RWPE1 (cell line): ENCODE measurements at regions not wholly inside any gene's neighbourhood (a gene's known extent, or its start where the extent isn't known, plus 50 kb on each side); places are given as distances from the start of the nearest gene placed in this dataset.
"Not testable (repeated sequence)": the region's sequence is repeated elsewhere in the genome, so short reads cannot be mapped to it uniquely, and the experiment has no call there.

Experiments
- CTCF ChIA-PET: fragments of 350-600 bp; sonication (Branson Sonifier 250); formaldehyde crosslinking; extraction: SDS; loops from one replicate; lab custom pipeline; 2021; lab: Yijun Ruan, JAX
- POLR2A ChIA-PET: fragments of 400-600 bp; formaldehyde crosslinking; extraction: SDS; loops from one replicate; lab custom pipeline; 2020; ENCODE audit warnings: antibody characterized with exemption; ENCODE audit not compliant: low non-redundant PET; lab: Yijun Ruan, JAX
- DNase-seq: peaks from one replicate; pipeline ENCODE4 v3.0.0; 2012; ENCODE audit warnings: low spot score
- H3K27ac ChIP-seq: fragments of 450-650 bp; 2 replicates; pipeline ENCODE4 v1.5.1; 2017
- CTCF ChIP-seq: fragments of 450-650 bp; conservative IDR thresholded peaks from 2 replicates; pipeline ENCODE4 v1.5.1; 2017; ENCODE audit warnings: low read depth, mild to moderate bottlenecking

GRCh38 chr9:102461156-102461819, 533.8 kb upstream of the CYLC2 start:
- no peak overlapping the region for H3K27ac ChIP-seq
- no peak for DNase-seq
- ChIA-PET CTCF (interaction anchor here (0.7 kb wide), 1 partner anchor 26 kb away, joined by 3 read pairs; no protein-coding TSS in a partner anchor), POLR2A (no interaction called here)
- no peak for TF ChIP-seq CTCF

DNA sequence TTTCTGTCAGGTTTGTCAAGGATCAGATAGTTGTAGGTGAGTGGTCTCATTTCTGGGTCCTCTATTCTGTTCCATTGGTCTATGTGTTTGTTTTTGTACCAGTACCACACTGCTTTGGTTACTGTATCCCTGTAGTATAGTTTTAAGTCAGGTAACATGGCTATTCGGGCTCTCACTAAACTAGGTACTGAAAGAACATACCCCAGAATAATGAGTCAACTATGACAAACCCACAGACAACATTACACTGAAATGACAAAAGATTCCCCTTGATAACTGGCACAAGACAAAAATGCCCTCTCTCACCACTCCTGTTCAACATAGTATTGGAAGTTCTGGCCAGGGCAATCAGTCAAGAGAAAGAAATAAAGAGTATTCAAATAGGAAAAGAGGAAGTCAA, 535.3 kb upstream of the CYLC2 start:
- POLR2A ChIA-PET: no interaction called here
- CTCF ChIA-PET: interaction anchor here (0.6 kb wide), 1 partner anchor 1802 kb away, joined by 3 read pairs; no protein-coding TSS in a partner anchor
- DNase-seq: no peak
- no peak overlapping the region for H3K27ac ChIP-seq
- TF ChIP-seq CTCF: no peak

DNA sequence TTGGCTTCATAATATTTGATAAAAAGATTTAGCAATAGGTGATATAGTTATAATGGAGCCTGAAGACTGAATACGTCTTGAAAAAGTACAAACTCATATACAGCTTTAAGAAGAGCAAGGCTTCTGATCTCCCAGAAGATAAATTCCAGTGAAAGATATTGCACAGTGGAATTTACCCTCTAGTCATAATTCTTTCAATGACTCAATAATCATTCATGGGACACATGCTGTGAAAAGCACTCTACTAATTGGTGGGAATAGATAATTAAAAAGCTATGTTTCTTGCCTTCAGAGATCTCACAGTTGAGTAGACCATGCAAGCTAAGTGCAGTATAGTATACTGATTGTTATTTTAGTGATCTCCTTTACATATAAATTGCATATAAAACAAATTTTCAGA, 538.6 kb upstream of the CYLC2 start:
- no peak overlapping the region for H3K27ac ChIP-seq
- CTCF ChIA-PET: no interaction called here
- no peak for DNase-seq
- no peak for TF ChIP-seq CTCF
- POLR2A ChIA-PET: no interaction called here

- ChIA-PET POLR2A (no interaction called here), CTCF (no interaction called here)
- no peak for TF ChIP-seq CTCF
- H3K27ac ChIP-seq: no peak overlapping the region
- no peak for DNase-seq
These were observed 549.2 kb upstream of the CYLC2 start for GRCh38 chr9:102445906-102446305.

GRCh38 chr9:102445181-102445747, 549.9 kb upstream of the CYLC2 start:
- ChIA-PET POLR2A (no interaction called here), CTCF (no interaction called here)
- H3K27ac ChIP-seq: no peak overlapping the region
- TF ChIP-seq CTCF: no peak
- no peak for DNase-seq

GRCh38 chr9:102439583-102439982, 555.5 kb upstream of the CYLC2 start:
- POLR2A ChIA-PET: no interaction called here

GRCh38 chr9:102436599-102436998, 558.5 kb upstream of the CYLC2 start:
- POLR2A ChIA-PET, DNase-seq, CTCF ChIA-PET, H3K27ac ChIP-seq: not testable (repeated sequence)

More at GRCh38 chr9:102439583-102439982, 555.5 kb upstream of the CYLC2 start:
- no peak overlapping the region for H3K27ac ChIP-seq
- DNase-seq: no peak
- CTCF ChIA-PET: no interaction called here
- TF ChIP-seq CTCF: no peak
